T1000 (cell line): ENCODE measurements at regions not wholly inside any gene's neighbourhood (a gene's known extent, or its start where the extent isn't known, plus 50 kb on each side); places are given as distances from the start of the nearest gene placed in this dataset.

Experiments
- DNase-seq: peaks from one replicate; lab custom pipeline; 2025; ENCODE audit warnings: mixed read lengths; lab: John Stamatoyannopoulos, UW

DNA sequence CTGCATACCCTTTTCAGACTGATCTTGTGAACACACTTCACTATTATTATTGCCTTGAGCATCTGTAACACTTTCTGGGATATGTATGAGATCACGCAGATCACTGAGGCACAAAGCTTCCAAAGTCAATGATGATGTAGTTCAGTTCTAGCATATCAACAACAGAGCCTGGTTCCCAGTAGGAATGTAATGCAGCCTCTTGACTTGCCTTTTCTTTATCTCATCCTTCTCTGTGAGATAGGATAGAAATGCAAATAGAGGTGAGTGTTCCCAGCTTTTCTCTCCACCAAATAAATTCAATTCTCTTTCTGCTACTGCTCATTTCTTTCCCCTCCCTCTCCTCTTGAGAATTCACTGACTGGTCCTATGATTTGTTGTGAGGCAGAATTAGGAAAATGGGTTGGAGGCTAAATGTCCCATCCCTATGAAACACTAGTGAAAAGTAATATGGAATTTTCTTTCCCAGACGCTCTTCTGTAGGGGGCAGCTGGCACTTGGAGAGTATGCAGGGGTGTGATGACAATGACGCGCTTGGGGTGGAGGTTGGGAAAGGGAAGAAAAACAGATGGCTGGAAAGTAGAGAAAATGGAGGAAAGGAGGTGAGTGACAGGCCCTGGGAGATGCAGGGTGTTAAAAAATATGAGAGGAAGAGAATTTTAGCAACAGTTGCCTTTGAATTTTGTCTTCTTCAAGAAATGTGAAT, 96.0 kb upstream of the TMTC1 start:
- DNase-seq = no peak

GRCh38 chr12:29869946-29870345, 86.2 kb upstream of the TMTC1 start:
- no peak for DNase-seq

DNA sequence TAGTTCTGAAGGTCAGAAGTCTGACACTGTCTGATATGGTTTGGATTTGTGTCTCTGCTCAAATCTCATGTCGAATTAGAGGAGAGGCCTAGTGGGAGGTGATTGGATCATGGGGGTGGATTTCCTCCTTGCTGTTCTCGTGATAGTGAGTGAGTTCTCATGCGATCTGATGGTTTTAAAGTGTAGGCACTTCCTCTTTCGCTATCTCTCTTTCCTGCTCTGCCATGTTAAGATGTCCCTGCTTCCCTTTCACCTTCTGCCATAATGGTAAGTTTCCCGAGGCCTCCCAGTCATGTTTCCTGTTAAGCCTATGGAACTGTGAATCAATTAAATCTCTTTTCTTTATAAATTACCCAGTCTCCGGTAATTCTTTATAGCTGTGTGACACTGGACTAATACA, 84.1 kb upstream of the TMTC1 start:
- no peak for DNase-seq

GRCh38 chr12:29863665-29864064, 79.9 kb upstream of the TMTC1 start:
- no peak for DNase-seq

GRCh38 chr12:29858270-29858786, 74.6 kb upstream of the TMTC1 start:
- no peak for DNase-seq

DNA sequence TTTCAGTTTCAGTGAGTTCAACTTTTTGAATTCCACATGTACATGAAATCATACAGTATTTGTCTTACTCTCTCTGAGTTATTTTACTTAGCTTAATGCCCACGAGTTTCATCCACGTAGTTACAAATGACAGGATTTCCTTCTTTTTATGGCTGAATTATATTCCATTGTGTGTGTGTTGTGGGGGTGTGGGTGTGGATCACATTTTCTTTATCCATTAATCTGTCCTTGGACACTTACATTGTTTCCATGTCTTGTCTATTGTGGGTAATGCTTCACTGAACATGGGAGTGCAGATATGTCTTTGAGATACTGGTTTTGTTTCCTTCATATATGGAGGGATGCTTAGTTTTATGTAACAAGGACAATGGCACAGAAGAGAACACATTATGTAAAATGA, 63.5 kb upstream of the TMTC1 start:
- DNase-seq = no peak

- DNase-seq = no peak
These were observed 60.9 kb upstream of the TMTC1 start for GRCh38 chr12:29844667-29845066.

DNA sequence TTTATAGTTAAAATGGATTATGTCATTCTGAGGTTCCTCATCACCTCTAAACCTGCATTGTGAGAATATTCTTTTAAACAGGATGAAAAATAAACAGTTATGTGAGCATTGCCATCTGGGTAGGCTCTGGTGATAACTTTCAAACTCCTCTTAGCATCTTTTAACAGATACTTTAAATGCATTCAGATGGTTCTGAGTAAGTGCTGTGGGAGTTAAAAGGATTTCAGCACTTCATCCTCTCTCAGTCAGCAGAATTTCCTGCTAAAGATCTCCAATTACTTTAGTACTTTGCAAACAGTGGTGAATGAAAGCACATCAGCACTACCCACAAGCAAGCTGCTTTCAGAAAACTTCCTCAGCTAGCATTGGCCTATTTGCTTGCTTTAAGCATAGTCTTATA, 59.3 kb upstream of the TMTC1 start:
- DNase-seq = no peak

GRCh38 chr12:29838768-29839167, 55.0 kb upstream of the TMTC1 start:
- no peak for DNase-seq
